MM.1S (cell line): ENCODE measurements at regions not wholly inside any gene's neighbourhood (a gene's known extent, or its start where the extent isn't known, plus 50 kb on each side); places are given as distances from the start of the nearest gene placed in this dataset.

Source experiments
- CTCF ChIP-seq: fragments of 300-600 bp; sonication (generic); IDR thresholded peaks from 2 replicates; pipeline ENCODE4 v1.5.1; 2016; ENCODE audit warnings: antibody characterized with exemption, low read length, mixed read lengths
- EZH2 ChIP-seq: fragments of 300-600 bp; sonication (generic); optimal IDR thresholded peaks from 2 replicates; pipeline ENCODE3; 2017; ENCODE audit warnings: low read depth, mild to moderate bottlenecking, antibody characterized with exemption, low read length, mixed read lengths
- EZH2phosphoT487 ChIP-seq: fragments of 300-600 bp; sonication (generic); IDR thresholded peaks from 2 replicates; pipeline ENCODE4 v1.6.1; 2018; ENCODE audit warnings: antibody characterized with exemption, low read length

- no peak for TF ChIP-seq CTCF
- TF ChIP-seq EZH2phosphoT487, result no peak
- TF ChIP-seq EZH2, result no peak
Observed at GRCh38 chr4:156642161-156642560, 329.4 kb downstream of the PDGFC start.
